ENCODE measurements at regions not wholly inside any gene's neighbourhood (a gene's known extent, or its start where the extent isn't known, plus 50 kb on each side); places are given as distances from the start of the nearest gene placed in this dataset.

- no peak overlapping the region for H3K27ac ChIP-seq (ENCODE audit: insufficient read length, low read depth, low read length)
- H3K23me2 ChIP-seq (ENCODE audit: insufficient read length, low read depth, low read length, poor library complexity, severe bottlenecking): no peaks in the 10 kb centered on the region
- H2BK15ac ChIP-seq (ENCODE audit: low read depth, low read length): no peak overlapping the region
- WGBS (ENCODE audit: extremely low coverage, insufficient read length, low lambda C conversion rate): no CpG with 5 or more reads among the region's 3 CpGs
- H3T11ph ChIP-seq (ENCODE audit: low read length): no peak overlapping the region
- H2AK5ac ChIP-seq (ENCODE audit: insufficient read length, low read length): no peak overlapping the region
- no peak overlapping the region for H4K8ac ChIP-seq (replicated peaks; ENCODE audit: insufficient read length, low read depth, low read length)
- Mint-ChIP-seq H3K36me3 (ENCODE audit: insufficient read depth in 1 of 3, low read depth in 3 of 3) (peaks cover 0 to 6% (median 0%) of the 10 kb centered on the region in 3 experiments; a peak in 2 of 7 replicates), H3K27me3 (ENCODE audit: low read depth) (no peaks in the 10 kb centered on the region), H3K4me3 (no peak overlapping the region), H3K4me1 (no peaks in the 10 kb centered on the region), H3K9me3 (no peaks in the 10 kb centered on the region; a peak in 1 of 5 replicates), H3K27ac (no peak overlapping the region)
- no peaks in the 10 kb centered on the region for H3K4me1 ChIP-seq (ENCODE audit: insufficient read depth, low read length)
- H4K20me1 ChIP-seq (ENCODE audit: control insufficient read depth, insufficient read depth, insufficient read length): no peaks in the 10 kb centered on the region
- no peak overlapping the region for H3K14ac ChIP-seq (ENCODE audit: insufficient read depth, low read length)
- H3K9ac ChIP-seq (ENCODE audit: extremely low read depth, insufficient read length, low read length): no peak overlapping the region
- no peak overlapping the region for H3K56ac ChIP-seq (ENCODE audit: insufficient read length, low read depth, low read length)
- no peaks in the 10 kb centered on the region for H3K79me1 ChIP-seq (ENCODE audit: insufficient read depth, low read depth, low read length, poor library complexity, severe bottlenecking)
- H2BK5ac ChIP-seq (ENCODE audit: insufficient read length, low read length): no peak overlapping the region
- H3K27me3 ChIP-seq (ENCODE audit: insufficient read depth, low read length): no peaks in the 10 kb centered on the region
- TF ChIP-seq, protein P1, sequence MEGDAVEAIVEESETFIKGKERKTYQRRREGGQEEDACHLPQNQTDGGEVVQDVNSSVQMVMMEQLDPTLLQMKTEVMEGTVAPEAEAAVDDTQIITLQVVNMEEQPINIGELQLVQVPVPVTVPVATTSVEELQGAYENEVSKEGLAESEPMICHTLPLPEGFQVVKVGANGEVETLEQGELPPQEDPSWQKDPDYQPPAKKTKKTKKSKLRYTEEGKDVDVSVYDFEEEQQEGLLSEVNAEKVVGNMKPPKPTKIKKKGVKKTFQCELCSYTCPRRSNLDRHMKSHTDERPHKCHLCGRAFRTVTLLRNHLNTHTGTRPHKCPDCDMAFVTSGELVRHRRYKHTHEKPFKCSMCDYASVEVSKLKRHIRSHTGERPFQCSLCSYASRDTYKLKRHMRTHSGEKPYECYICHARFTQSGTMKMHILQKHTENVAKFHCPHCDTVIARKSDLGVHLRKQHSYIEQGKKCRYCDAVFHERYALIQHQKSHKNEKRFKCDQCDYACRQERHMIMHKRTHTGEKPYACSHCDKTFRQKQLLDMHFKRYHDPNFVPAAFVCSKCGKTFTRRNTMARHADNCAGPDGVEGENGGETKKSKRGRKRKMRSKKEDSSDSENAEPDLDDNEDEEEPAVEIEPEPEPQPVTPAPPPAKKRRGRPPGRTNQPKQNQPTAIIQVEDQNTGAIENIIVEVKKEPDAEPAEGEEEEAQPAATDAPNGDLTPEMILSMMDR (conservative IDR thresholded peaks at IDR 0.05): no peak
- no peak overlapping the region for H2AFZ ChIP-seq (ENCODE audit: low read length)
- no peak overlapping the region for H3K4ac ChIP-seq (ENCODE audit: low read depth, low read length)
- no peak overlapping the region for H3K4me2 ChIP-seq (ENCODE audit: insufficient read depth, insufficient read length, low read length)
- DNase-seq: no peak
- no peak overlapping the region for H2BK20ac ChIP-seq (ENCODE audit: low read depth, low read length, poor library complexity, severe bottlenecking)
- H4K91ac ChIP-seq (ENCODE audit: insufficient read length, low read depth, low read length): no peak overlapping the region
- no peaks in the 10 kb centered on the region for H3K9me3 ChIP-seq (ENCODE audit: control insufficient read depth, low read depth, low read length)
- H3K23ac ChIP-seq (ENCODE audit: insufficient read length, low read depth, low read length): no peak overlapping the region
- H2BK12ac ChIP-seq (ENCODE audit: insufficient read length, low read depth, low read length): no peak overlapping the region
- H3K18ac ChIP-seq (ENCODE audit: insufficient read length, low read depth, low read length): no peak overlapping the region
- no peak overlapping the region for H4K5ac ChIP-seq (ENCODE audit: insufficient read length, low read depth, low read length)
- H3K79me2 ChIP-seq (ENCODE audit: insufficient read depth, low read length): no peaks in the 10 kb centered on the region
- no peak overlapping the region for H2BK120ac ChIP-seq (ENCODE audit: low read depth, low read length, poor library complexity, severe bottlenecking)
Observed at GRCh38 chr1:104098837-104099236, 349.1 kb downstream of the AMY1C start.

All from H9 (cell line).